Thyroid gland (tissue), 4 donors: ENCODE measurements at regions not wholly inside any gene's neighbourhood (a gene's known extent, or its start where the extent isn't known, plus 50 kb on each side); places are given as distances from the start of the nearest gene placed in this dataset.

Source experiments
- DNase-seq, 2 donors: peaks; one replicate each; pipeline ENCODE4 v3.0.0-alpha.2; 2019
- H3K27ac ChIP-seq, 3 donors: fragments of 200-600 bp; sonication (generic); 1 replicate in 2 of 3; 2 replicates in 1 of 3; pipeline ENCODE4 v1.5.1; 2016 to 2019; ENCODE audit warnings: mild to moderate bottlenecking in 1 of 3, moderate library complexity in 1 of 3
- H3K27me3 ChIP-seq: fragments of 200-600 bp; sonication (generic); one replicate; pipeline ENCODE4 v1.5.1; 2019
- H3K36me3 ChIP-seq, 2 donors: fragments of 200-600 bp; sonication (generic); one replicate each; pipeline ENCODE4 v1.5.1; 2016 to 2019
- H3K4me1 ChIP-seq, 2 donors: fragments of 200-600 bp; sonication (generic); one replicate each; pipeline ENCODE4 v1.5.1; 2017 to 2019
- H3K4me3 ChIP-seq, 3 donors: fragments of 200-600 bp; sonication (generic); replicated peaks in 1 of 3; 1 replicate in 2 of 3; 2 replicates in 1 of 3; pipeline ENCODE4 v1.5.1; 2016; ENCODE audit warnings: mild to moderate bottlenecking in 1 of 3
- H3K9me3 ChIP-seq: fragments of 200-600 bp; sonication (generic); one replicate; pipeline ENCODE4 v1.5.1; 2017
- CTCF ChIP-seq, 6 experiments: fragments of 200-600 bp in 3 of 6; fragments of 450-650 bp in 3 of 6; sonication (generic) in 3 of 6; IDR thresholded peaks; one replicate each; pipeline ENCODE4 v1.5.1; 2016 to 2019; ENCODE audit warnings: antibody characterized with exemption in 6 of 6, mild to moderate bottlenecking in 2 of 6, inconsistent platforms in 1 of 6, moderate library complexity in 1 of 6
- POLR2A ChIP-seq, 2 donors: fragments of 450-650 bp; IDR thresholded peaks; one replicate each; pipeline ENCODE4 v1.6.1; 2017; ENCODE audit warnings: antibody characterized with exemption in 2 of 2, mild to moderate bottlenecking in 2 of 2, moderate library complexity in 1 of 2
- WGBS, 2 donors: methylation state at CpG; one replicate each; pipeline ENCODE4 v1.1.5; 2017; 5-methylcytosine and 5-hydroxymethylcytosine counted together
- intact Hi-C: fragments of 100-400 bp; cut with DNase I; formaldehyde crosslinking; loops from one replicate; pipeline ENCODE4 v1.15.1; 2023

DNA sequence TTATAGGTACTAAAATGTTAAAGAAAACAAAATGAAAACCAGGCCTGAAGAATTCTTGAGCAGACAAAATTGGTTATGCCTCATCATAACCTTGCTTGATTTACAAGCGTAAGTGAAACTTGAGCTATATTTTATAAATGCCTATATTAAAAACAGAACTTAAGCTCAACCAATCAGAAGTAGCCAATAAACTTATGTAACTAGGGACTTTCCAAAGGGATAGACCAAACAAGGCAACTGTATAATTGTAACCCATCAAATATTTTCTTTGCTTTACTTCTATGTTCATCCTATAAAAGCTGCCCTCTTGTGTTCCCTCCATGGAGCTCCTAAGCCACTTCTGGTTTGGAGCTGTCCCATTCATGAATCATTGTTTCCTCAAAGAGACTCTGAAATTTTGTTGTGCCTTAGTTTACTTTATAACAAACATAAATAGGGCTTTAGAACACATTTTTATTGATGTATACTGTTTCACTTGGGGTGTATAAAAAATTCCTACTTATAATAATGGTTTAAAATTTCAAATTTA, 101.6 kb upstream of the CARMIL1 start:
- Histone ChIP-seq H3K27ac (peak overlapping the region; percentile 73 to 81 (median 80)), H3K4me3 (no peak overlapping the region), H3K27me3 (no peaks in the 10 kb centered on the region), H3K9me3 (no peaks in the 10 kb centered on the region), H3K4me1 (peaks cover 18 to 60% of the 10 kb centered on the region in 2 donors), H3K36me3 (no peaks in the 10 kb centered on the region)
- intact Hi-C loops, result no loop called here
- 97 to 99% methylated on average over 1 of the region's 1 CpG for WGBS, 2 donors
- DNase-seq, result no peak
- TF ChIP-seq CTCF (IDR thresholded peaks at IDR 0.05) (no peak), POLR2A (IDR thresholded peaks at IDR 0.05) (no peak)

- DNase-seq, result peak; percentile 42 to 51
- TF ChIP-seq CTCF (IDR thresholded peaks at IDR 0.05), result no peak
- peak in 1 of 2 donors; percentile 13 for TF ChIP-seq POLR2A (IDR thresholded peaks at IDR 0.05)
- H3K36me3 ChIP-seq, result no peaks in the 10 kb centered on the region
- intact Hi-C loops, result no loop called here
- H3K27ac ChIP-seq, result peak overlapping the region; percentile 79 to 81 (median 80)
- no peak overlapping the region for H3K4me3 ChIP-seq
- no peaks in the 10 kb centered on the region for H3K9me3 ChIP-seq
- 46 to 53% methylated on average over 8 of the region's 8 CpGs for WGBS, 2 donors
- H3K27me3 ChIP-seq, result no peaks in the 10 kb centered on the region
- peaks cover 18 to 53% of the 10 kb centered on the region in 2 donors for H3K4me1 ChIP-seq
Measured at GRCh38 chr6:25178336-25179035, 100.7 kb upstream of the CARMIL1 start.

DNA sequence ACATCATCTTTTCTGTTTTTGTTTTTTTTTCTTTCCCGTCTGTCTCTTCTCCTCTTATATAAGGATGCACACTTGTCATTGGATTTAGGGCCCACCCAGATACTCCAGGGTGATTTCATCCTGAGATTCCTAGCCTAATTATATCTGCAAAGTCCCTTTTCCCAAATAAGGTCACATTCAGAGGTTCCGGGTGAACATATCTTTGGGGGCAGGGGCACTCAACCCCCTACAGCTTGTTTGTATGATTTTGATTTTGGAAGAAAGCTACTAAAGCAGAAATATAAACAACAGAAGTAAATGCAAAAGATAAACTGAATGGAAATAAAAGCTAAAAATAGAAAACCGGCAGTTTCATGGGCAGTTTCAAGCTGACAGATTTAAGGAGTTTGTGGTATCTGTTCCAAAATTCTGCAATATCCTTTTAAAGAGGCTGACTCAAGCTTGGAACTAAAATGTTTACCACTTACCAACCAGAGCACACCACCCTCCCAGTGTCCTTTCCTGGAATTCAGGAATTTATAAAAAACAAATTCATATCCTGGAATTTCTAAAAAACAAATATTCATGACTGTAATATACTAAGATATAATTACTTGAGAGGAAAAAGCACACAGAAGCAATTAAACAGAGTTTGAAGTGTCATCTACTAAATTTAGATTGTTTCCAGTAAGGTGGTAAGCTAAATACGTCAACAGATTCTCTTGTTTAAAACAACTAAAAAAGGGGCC, 100.0 kb upstream of the CARMIL1 start:
- Histone ChIP-seq H3K9me3 (no peaks in the 10 kb centered on the region), H3K27ac (peak overlapping the region; percentile 79 to 81 (median 80)), H3K27me3 (no peaks in the 10 kb centered on the region), H3K4me3 (no peak overlapping the region), H3K36me3 (no peaks in the 10 kb centered on the region), H3K4me1 (peaks cover 18 to 46% of the 10 kb centered on the region in 2 donors)
- intact Hi-C loops, result no loop called here
- no peak for DNase-seq
- TF ChIP-seq CTCF (IDR thresholded peaks at IDR 0.05), result no peak
- TF ChIP-seq POLR2A (IDR thresholded peaks at IDR 0.05), result no peak
- WGBS, 2 donors, result 44 to 69% methylated on average over 4 of the region's 4 CpGs

DNA sequence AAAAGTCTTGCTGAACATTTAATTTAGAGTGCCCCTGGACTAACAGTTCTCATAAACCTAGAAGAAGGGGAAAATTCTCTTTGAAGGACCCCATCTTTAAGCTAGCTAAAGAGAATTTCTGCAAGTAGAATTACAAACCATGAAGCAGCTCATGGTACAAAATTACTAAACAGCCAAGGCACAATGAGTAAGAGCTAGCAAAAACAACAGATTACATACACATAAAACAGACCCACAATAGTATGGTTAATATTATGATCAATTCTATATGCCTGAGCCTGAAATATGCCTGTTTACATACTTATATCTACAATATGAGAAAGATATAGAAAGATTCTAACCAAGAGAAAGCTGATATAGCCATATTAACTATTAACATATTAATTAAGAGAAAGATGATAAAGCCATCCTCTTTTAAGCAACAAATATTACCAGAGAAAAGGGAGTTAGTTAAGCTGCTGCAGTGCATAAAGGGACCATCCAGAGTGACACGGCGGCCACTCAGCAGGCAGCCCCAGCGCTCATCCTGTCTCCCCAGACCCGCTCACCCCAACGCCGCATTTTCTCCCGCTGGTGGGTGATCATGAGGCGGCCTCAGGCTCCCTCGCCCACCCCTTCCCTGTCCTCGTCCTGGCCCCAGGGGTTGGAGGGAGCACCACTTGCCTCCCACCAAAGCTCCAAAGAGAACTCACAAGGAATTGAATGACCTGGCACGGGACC, 98.4 kb upstream of the CARMIL1 start:
- Histone ChIP-seq H3K9me3 (no peaks in the 10 kb centered on the region), H3K4me1 (peaks cover 18 to 38% of the 10 kb centered on the region in 2 donors), H3K27me3 (no peaks in the 10 kb centered on the region), H3K27ac (peak overlapping the region in 1 of 3 donors; percentile 16), H3K36me3 (no peaks in the 10 kb centered on the region), H3K4me3 (no peak overlapping the region)
- 92 to 95% methylated on average over 11 of the region's 11 CpGs for WGBS, 2 donors
- intact Hi-C loops, result no loop called here
- DNase-seq, result no peak
- no peak for TF ChIP-seq POLR2A (IDR thresholded peaks at IDR 0.05)
- TF ChIP-seq CTCF (IDR thresholded peaks at IDR 0.05), result no peak
